Loucy (cell line): ENCODE measurements at regions not wholly inside any gene's neighbourhood (a gene's known extent, or its start where the extent isn't known, plus 50 kb on each side); places are given as distances from the start of the nearest gene placed in this dataset.
"Not testable (repeated sequence)": the region's sequence is repeated elsewhere in the genome, so short reads cannot be mapped to it uniquely, and the experiment has no call there.

Source experiments
- H2AFZ ChIP-seq: fragments of 200-600 bp; sonication (generic); 2 replicates; pipeline ENCODE4 v1.6.0; 2016; ENCODE audit warnings: antibody characterized with exemption, mild to moderate bottlenecking, low read length, moderate library complexity
- H3F3A ChIP-seq: fragments of 200-600 bp; 2 replicates; pipeline ENCODE4 v1.6.0; 2016; ENCODE audit warnings: antibody characterized with exemption, low read depth, mild to moderate bottlenecking
- H3K27me3 ChIP-seq: fragments of 200-600 bp; sonication (generic); 2 replicates; pipeline ENCODE4 v1.6.1; 2014; ENCODE audit warnings: low read length, mild to moderate bottlenecking; ENCODE audit not compliant: insufficient read depth, poor library complexity, severe bottlenecking
- H3K36me3 ChIP-seq: fragments of 200-600 bp; sonication (generic); 2 replicates; pipeline ENCODE4 v1.6.1; 2016; ENCODE audit warnings: low read length; ENCODE audit not compliant: insufficient read depth
- H3K4me1 ChIP-seq: fragments of 200-600 bp; sonication (generic); 2 replicates; pipeline ENCODE4 v1.5.1; 2014; ENCODE audit warnings: low read length, mild to moderate bottlenecking; ENCODE audit not compliant: insufficient read depth, poor library complexity, severe bottlenecking
- H3K4me2 ChIP-seq: fragments of 200-600 bp; sonication (generic); 2 replicates; pipeline ENCODE4 v1.6.0; 2014; ENCODE audit warnings: antibody characterized with exemption, low read length, low read depth, mild to moderate bottlenecking; ENCODE audit not compliant: poor library complexity, severe bottlenecking
- H3K4me3 ChIP-seq: fragments of 200-600 bp; sonication (generic); 2 replicates; pipeline ENCODE4 v1.5.1; 2014; ENCODE audit warnings: low read length, mild to moderate bottlenecking, mixed read lengths; ENCODE audit not compliant: poor library complexity, severe bottlenecking
- H3K79me2 ChIP-seq: fragments of 200-600 bp; sonication (generic); 2 replicates; pipeline ENCODE4 v1.6.1; 2014; ENCODE audit warnings: low read length; ENCODE audit not compliant: insufficient read depth
- H3K9ac ChIP-seq: fragments of 200-600 bp; sonication (generic); 2 replicates; pipeline ENCODE4 v1.6.0; 2014; ENCODE audit warnings: mild to moderate bottlenecking, low read depth, low read length, moderate library complexity; ENCODE audit not compliant: poor library complexity, severe bottlenecking
- H3K9me2 ChIP-seq: fragments of 200-600 bp; sonication (generic); replicated peaks from 2 replicates; pipeline ENCODE4 v1.6.1; 2016; ENCODE audit warnings: low read depth, low read length, mixed read lengths
- H3K9me3 ChIP-seq: fragments of 200-600 bp; sonication (generic); 2 replicates; pipeline ENCODE4 v1.6.1; 2014; ENCODE audit warnings: mild to moderate bottlenecking, antibody characterized with exemption, low read length, low read depth; ENCODE audit not compliant: insufficient read depth
- H4K20me1 ChIP-seq: fragments of 200-600 bp; sonication (generic); 2 replicates; pipeline ENCODE4 v1.6.0; 2014; ENCODE audit warnings: antibody characterized with exemption, low read length, mild to moderate bottlenecking; ENCODE audit not compliant: insufficient read depth, poor library complexity, severe bottlenecking
- EZH2phosphoT487 ChIP-seq: fragments of 200-600 bp; IDR thresholded peaks from 2 replicates; pipeline ENCODE4 v1.6.1; 2018; ENCODE audit warnings: antibody characterized with exemption, mild to moderate bottlenecking, moderate library complexity, borderline replicate concordance
- TF ChIP-seq, protein P1 (sequence below): fragments of 200-600 bp; sonication (generic); conservative IDR thresholded peaks from 2 replicates; pipeline ENCODE4 v1.5.1; 2014; ENCODE audit warnings: mild to moderate bottlenecking, antibody characterized with exemption, low read length

DNA sequence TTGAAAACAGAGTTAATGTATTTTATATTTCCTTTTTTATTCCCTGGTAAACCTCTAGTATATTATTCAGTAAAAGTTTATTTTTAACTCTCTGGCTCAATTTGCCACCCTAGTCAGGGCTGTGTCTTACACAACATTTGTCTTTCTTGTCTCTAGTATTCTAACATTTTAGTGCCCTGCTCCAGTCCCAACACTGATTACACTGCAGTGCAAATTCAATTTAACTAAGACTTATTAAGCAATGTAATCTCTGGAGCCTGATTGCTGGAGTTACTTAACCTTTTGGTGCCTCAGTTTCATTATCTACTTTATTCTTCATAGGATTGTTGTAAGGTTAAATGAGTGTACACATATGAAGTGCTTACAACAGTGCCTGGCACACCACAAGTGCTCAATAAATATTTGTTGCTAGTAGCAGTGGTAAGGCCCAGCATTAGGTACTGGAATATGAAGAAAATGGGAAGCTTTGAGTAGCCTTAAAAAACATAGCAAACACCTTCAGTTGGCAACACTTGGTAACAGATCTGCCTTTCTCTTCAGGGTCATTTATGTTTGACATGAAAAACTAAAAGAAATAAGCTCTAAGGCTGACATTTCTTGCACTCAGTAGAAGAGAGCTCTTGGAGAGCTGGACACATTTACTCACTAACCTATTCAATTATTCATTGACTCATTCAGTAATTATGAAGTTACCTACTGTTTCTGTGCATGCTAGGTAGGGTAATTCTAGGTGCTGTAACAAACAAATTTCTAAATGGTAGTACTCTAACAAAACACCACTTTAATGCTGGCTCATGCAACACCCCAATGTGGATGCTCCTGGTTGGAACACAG is 364.5 kb upstream of the EPHA3 start:
- H2AFZ ChIP-seq = no peak overlapping the region
- H4K20me1 ChIP-seq = no peaks in the 10 kb centered on the region
- TF ChIP-seq, protein P1, sequence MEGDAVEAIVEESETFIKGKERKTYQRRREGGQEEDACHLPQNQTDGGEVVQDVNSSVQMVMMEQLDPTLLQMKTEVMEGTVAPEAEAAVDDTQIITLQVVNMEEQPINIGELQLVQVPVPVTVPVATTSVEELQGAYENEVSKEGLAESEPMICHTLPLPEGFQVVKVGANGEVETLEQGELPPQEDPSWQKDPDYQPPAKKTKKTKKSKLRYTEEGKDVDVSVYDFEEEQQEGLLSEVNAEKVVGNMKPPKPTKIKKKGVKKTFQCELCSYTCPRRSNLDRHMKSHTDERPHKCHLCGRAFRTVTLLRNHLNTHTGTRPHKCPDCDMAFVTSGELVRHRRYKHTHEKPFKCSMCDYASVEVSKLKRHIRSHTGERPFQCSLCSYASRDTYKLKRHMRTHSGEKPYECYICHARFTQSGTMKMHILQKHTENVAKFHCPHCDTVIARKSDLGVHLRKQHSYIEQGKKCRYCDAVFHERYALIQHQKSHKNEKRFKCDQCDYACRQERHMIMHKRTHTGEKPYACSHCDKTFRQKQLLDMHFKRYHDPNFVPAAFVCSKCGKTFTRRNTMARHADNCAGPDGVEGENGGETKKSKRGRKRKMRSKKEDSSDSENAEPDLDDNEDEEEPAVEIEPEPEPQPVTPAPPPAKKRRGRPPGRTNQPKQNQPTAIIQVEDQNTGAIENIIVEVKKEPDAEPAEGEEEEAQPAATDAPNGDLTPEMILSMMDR = no peak
- no peak for TF ChIP-seq EZH2phosphoT487
- no peaks in the 10 kb centered on the region for H3K4me1 ChIP-seq
- H3K4me3 ChIP-seq = no peak overlapping the region
- no peaks in the 10 kb centered on the region for H3K9me2 ChIP-seq
- H3K79me2 ChIP-seq = no peaks in the 10 kb centered on the region
- no peak overlapping the region for H3K9ac ChIP-seq
- H3K36me3 ChIP-seq = no peaks in the 10 kb centered on the region
- no peaks in the 10 kb centered on the region for H3F3A ChIP-seq
- no peaks in the 10 kb centered on the region for H3K9me3 ChIP-seq
- H3K4me2 ChIP-seq = no peak overlapping the region
- H3K27me3 ChIP-seq = no peaks in the 10 kb centered on the region

DNA sequence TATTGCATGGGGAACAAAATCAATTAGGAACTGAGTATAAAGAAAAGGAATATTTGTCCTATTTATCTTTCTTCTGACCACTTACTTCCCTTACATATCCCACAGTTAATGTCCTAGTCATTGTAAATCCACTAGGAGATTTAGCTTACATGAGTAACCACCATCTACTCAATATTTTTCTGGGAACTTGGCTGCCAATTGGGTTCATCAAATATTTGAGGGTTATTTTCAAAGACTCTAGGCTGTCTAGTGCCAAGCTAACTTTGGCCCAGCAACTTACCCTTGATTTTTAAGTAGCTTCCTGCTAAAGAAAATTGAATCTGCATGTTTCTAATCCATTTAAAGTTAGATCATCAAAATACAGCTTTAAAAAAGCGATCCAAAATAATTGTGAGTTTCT is 362.5 kb upstream of the EPHA3 start:
- Histone ChIP-seq H3K9me3 (no peaks in the 10 kb centered on the region), H3K79me2 (no peaks in the 10 kb centered on the region), H3K4me1 (no peaks in the 10 kb centered on the region), H2AFZ (no peak overlapping the region), H3K9ac (no peak overlapping the region), H3F3A (no peaks in the 10 kb centered on the region), H3K36me3 (no peaks in the 10 kb centered on the region), H3K4me2 (no peak overlapping the region), H3K4me3 (no peak overlapping the region), H3K9me2 (no peaks in the 10 kb centered on the region), H3K27me3 (no peaks in the 10 kb centered on the region), H4K20me1 (no peaks in the 10 kb centered on the region)
- no peak for TF ChIP-seq EZH2phosphoT487
- TF ChIP-seq, protein P1 = no peak

GRCh38 chr3:88747145-88747544 is 360.3 kb upstream of the EPHA3 start:
- not testable (repeated sequence) for H3F3A ChIP-seq, H3K4me1 ChIP-seq, H3K27me3 ChIP-seq, H3K36me3 ChIP-seq, H3K9ac ChIP-seq, H4K20me1 ChIP-seq, H2AFZ ChIP-seq, H3K9me3 ChIP-seq, H3K4me2 ChIP-seq, H3K79me2 ChIP-seq, H3K9me2 ChIP-seq, H3K4me3 ChIP-seq

DNA sequence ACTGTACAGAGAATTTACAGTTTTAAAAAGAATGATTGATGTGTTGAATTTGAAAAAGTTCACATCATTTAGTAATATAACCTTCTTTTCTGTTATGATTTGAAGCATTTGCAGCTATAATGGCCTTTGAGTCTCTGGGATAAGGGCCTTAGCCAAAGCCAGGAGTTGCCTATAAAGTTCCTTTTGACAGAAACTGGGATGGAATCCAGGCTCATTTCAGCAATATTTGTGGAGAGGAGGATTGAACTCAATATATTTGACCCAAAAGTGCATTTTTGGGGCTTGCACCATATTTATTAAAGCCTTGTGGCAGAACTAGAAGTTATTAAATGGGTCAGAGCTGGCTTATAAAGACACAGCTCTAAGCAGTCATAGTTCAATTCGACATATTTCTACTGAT is 348.7 kb upstream of the EPHA3 start:
- H3K4me1 ChIP-seq = no peaks in the 10 kb centered on the region
- no peak overlapping the region for H3K4me3 ChIP-seq
- H3K9ac ChIP-seq = no peak overlapping the region
- H2AFZ ChIP-seq = no peak overlapping the region
- H4K20me1 ChIP-seq = no peaks in the 10 kb centered on the region
- no peak overlapping the region for H3K4me2 ChIP-seq
- no peaks in the 10 kb centered on the region for H3K9me2 ChIP-seq
- H3F3A ChIP-seq = no peaks in the 10 kb centered on the region
- H3K36me3 ChIP-seq = no peaks in the 10 kb centered on the region
- no peak for TF ChIP-seq EZH2phosphoT487
- TF ChIP-seq, protein P1 = no peak
- H3K9me3 ChIP-seq = no peaks in the 10 kb centered on the region
- H3K79me2 ChIP-seq = no peaks in the 10 kb centered on the region
- no peaks in the 10 kb centered on the region for H3K27me3 ChIP-seq
